ENCODE measurements at regions not wholly inside any gene's neighbourhood (a gene's known extent, or its start where the extent isn't known, plus 50 kb on each side); places are given as distances from the start of the nearest gene placed in this dataset.

- TF ChIP-seq POLR2AphosphoS2 (conservative IDR thresholded peaks at IDR 0.05; ENCODE audit: low read length): no peak
- no peak for TF ChIP-seq HOXB13 (CRISPR knock-in tag; IDR thresholded peaks at IDR 0.05; ENCODE audit: low read depth)
- ATAC-seq: no peak
These were observed 834.9 kb upstream of the SLC39A10 start for GRCh38 chr2:194822097-194822496.

GRCh38 chr2:194819367-194819766 lies 837.7 kb upstream of the SLC39A10 start:
- no peak overlapping the region for H3K27ac ChIP-seq
- H3K4me3 ChIP-seq: no peak overlapping the region
- no peak for ATAC-seq
- ChIA-PET POLR2A (no interaction called here), CTCF (no interaction called here)
- H3K9me3 ChIP-seq: no peaks in the 10 kb centered on the region
- H3K4me2 ChIP-seq: no peak overlapping the region
- H3K4me1 ChIP-seq: no peaks in the 10 kb centered on the region
- peak; percentile 22 to 37; a peak in 2 of 5 replicates for TF ChIP-seq RAD21 (conservative IDR thresholded peaks at IDR 0.05 in 1 of 2, IDR thresholded peaks at IDR 0.05 in 1 of 2)
- no peak for TF ChIP-seq MYC (IDR thresholded peaks at IDR 0.05; ENCODE audit: borderline replicate concordance, low read length)
- peak; percentile 22; the same call in 1 of the 3 replicates for TF ChIP-seq CTCF (IDR thresholded peaks at IDR 0.05)
- peak; percentile 9; the same call in 1 of the 3 replicates for TF ChIP-seq SMC3 (IDR thresholded peaks at IDR 0.05)
- FAIRE-seq: no peak
- no peak for DNase-seq (ENCODE audit: low read depth in 1 of 2, low spot score in 1 of 2)

More at GRCh38 chr2:194822097-194822496, 834.9 kb upstream of the SLC39A10 start:
- H3K27ac ChIP-seq: no peak overlapping the region
- no peak for FAIRE-seq
- POLR2A ChIA-PET: no interaction called here
- 0% methylated on average over 1 of the region's 1 CpG for WGBS (ENCODE audit: missing lambda C conversion rate)
- H3K9me3 ChIP-seq: no peaks in the 10 kb centered on the region
- H3K4me1 ChIP-seq: no peaks in the 10 kb centered on the region
- H3K4me3 ChIP-seq: no peak overlapping the region
- no peak for DNase-seq (ENCODE audit: low read depth in 1 of 2, low spot score in 1 of 2)
- CTCF ChIA-PET: no interaction called here
- H3K4me2 ChIP-seq: no peak overlapping the region

GRCh38 chr2:194815475-194815874 lies 841.6 kb upstream of the SLC39A10 start:
- DNase-seq (ENCODE audit: low read depth in 1 of 2, low spot score in 1 of 2) (no peak), ATAC-seq (no peak), FAIRE-seq (no peak)
- TF ChIP-seq ZSCAN20 (CRISPR knock-in tag; IDR thresholded peaks at IDR 0.05): no peak
- no peak for TF ChIP-seq CHD2 (IDR thresholded peaks at IDR 0.05; ENCODE audit: low read length, partially characterized antibody)
- TF ChIP-seq GATA3 (IDR thresholded peaks at IDR 0.05; ENCODE audit: borderline replicate concordance): no peak
- no peak for TF ChIP-seq NPAS2 (CRISPR knock-in tag; IDR thresholded peaks at IDR 0.05; ENCODE audit: borderline replicate concordance)
- TF ChIP-seq HOXB13 (CRISPR knock-in tag; IDR thresholded peaks at IDR 0.05; ENCODE audit: low read depth): no peak
- TF ChIP-seq TFCP2L1 (CRISPR knock-in tag; IDR thresholded peaks at IDR 0.05): no peak
- no peak for TF ChIP-seq KDM5A (IDR thresholded peaks at IDR 0.05)
- no peak for TF ChIP-seq CBX8 (IDR thresholded peaks at IDR 0.05)
- TF ChIP-seq HOXB5 (CRISPR knock-in tag; IDR thresholded peaks at IDR 0.05): no peak
- no peak for TF ChIP-seq FOSB (CRISPR knock-in tag; IDR thresholded peaks at IDR 0.05)
- TF ChIP-seq FOSL2 (IDR thresholded peaks at IDR 0.05): no peak
- no peak for TF ChIP-seq FOSL2 (CRISPR knock-in tag; IDR thresholded peaks at IDR 0.05)
- no peak for TF ChIP-seq ZC3H11A (IDR thresholded peaks at IDR 0.05)
- no peak for TF ChIP-seq ESRRA (IDR thresholded peaks at IDR 0.05; ENCODE audit: borderline replicate concordance, low read length)
- TF ChIP-seq POLR2AphosphoS2 (conservative IDR thresholded peaks at IDR 0.05; ENCODE audit: low read length): no peak
- TF ChIP-seq REST (IDR thresholded peaks at IDR 0.05): no peak
- TF ChIP-seq RFX5 (IDR thresholded peaks at IDR 0.05): no peak
- no peak for TF ChIP-seq RNF2 (IDR thresholded peaks at IDR 0.05; ENCODE audit: borderline replicate concordance, low read depth)
- TF ChIP-seq ATOH8 (CRISPR knock-in tag; IDR thresholded peaks at IDR 0.05; ENCODE audit: low read depth): no peak
- TF ChIP-seq MYC (IDR thresholded peaks at IDR 0.05; ENCODE audit: borderline replicate concordance, low read length): no peak
- Histone ChIP-seq H3K27ac (no peak overlapping the region), H3K4me3 (no peak overlapping the region), H3K4me2 (no peak overlapping the region), H3K9me3 (no peaks in the 10 kb centered on the region), H3K4me1 (no peaks in the 10 kb centered on the region)
- CTCF ChIA-PET: no interaction called here
- POLR2A ChIA-PET: no interaction called here
